Naive thymus-derived CD4-positive, alpha-beta T cell (primary cell): ENCODE measurements at regions not wholly inside any gene's neighbourhood (a gene's known extent, or its start where the extent isn't known, plus 50 kb on each side); places are given as distances from the start of the nearest gene placed in this dataset.

Experiments
- ATAC-seq: fragments of 150-1000 bp; cut with Tn5 transposase; 2 replicates; pipeline ENCODE4 v1.10.0; 2021; ENCODE audit warnings: mild to moderate bottlenecking, moderate library complexity
- CTCF ChIA-PET: fragments of 350-600 bp; sonication (Branson Sonifier 250); formaldehyde crosslinking; loops from one replicate; lab custom pipeline; 2021; ENCODE audit warnings: antibody characterized with exemption; lab: Charles Lee
- POLR2A ChIA-PET: fragments of 350-600 bp; sonication (Branson Sonifier 250); formaldehyde crosslinking; loops from one replicate; lab custom pipeline; 2021; ENCODE audit warnings: antibody characterized with exemption, inconsistent platforms; lab: Charles Lee
- DNase-seq, 9 donors: peaks; one replicate each; pipeline versions ENCODE4 v3.0.0 to v3.0.0-alpha.2; 2020 to 2022; ENCODE audit warnings: mixed read lengths in 1 of 9
- H3K27ac ChIP-seq: one replicate; pipeline ENCODE4 v1.7.0; 2013; ENCODE audit warnings: mild to moderate bottlenecking, low read depth, low read length, moderate library complexity
- H3K27me3 ChIP-seq, 2 donors: one replicate each; pipeline ENCODE4 v1.7.0; 2013; ENCODE audit warnings: low read length in 2 of 2, mild to moderate bottlenecking in 2 of 2, moderate library complexity in 2 of 2; ENCODE audit not compliant: control insufficient read depth in 2 of 2, insufficient read depth in 2 of 2
- H3K36me3 ChIP-seq, 3 experiments: 1 replicate in 2 of 3; 2 replicates in 1 of 3; pipeline ENCODE4 v1.7.0; 2013; ENCODE audit warnings: low read length in 3 of 3, mild to moderate bottlenecking in 3 of 3, moderate library complexity in 1 of 3; ENCODE audit not compliant: insufficient read depth in 3 of 3, control insufficient read depth in 2 of 3
- H3K4me1 ChIP-seq, 2 donors: one replicate each; pipeline ENCODE4 v1.7.0; 2013; ENCODE audit warnings: low read length in 2 of 2, mild to moderate bottlenecking in 2 of 2, moderate library complexity in 1 of 2; ENCODE audit not compliant: control insufficient read depth in 2 of 2, insufficient read depth in 2 of 2
- H3K4me3 ChIP-seq: 2 replicates; pipeline ENCODE4 v1.7.0; 2013; ENCODE audit warnings: mild to moderate bottlenecking, low read length
- H3K9me3 ChIP-seq, 3 experiments: 1 replicate in 2 of 3; 2 replicates in 1 of 3; pipeline ENCODE4 v1.7.0; 2013; ENCODE audit warnings: low read length in 3 of 3; ENCODE audit not compliant: control insufficient read depth in 2 of 3
- H3K27ac Mint-ChIP-seq, 9 donors: one replicate each; pipeline ENCODE4 v1.8.0; 2020 to 2022; ENCODE audit warnings: mixed read lengths in 9 of 9, mild to moderate bottlenecking in 8 of 9, moderate library complexity in 5 of 9, inconsistent platforms in 2 of 9
- H3K27me3 Mint-ChIP-seq, 5 donors: one replicate each; pipeline ENCODE4 v1.8.0; 2021 to 2022; ENCODE audit warnings: mixed read lengths in 5 of 5, mild to moderate bottlenecking in 1 of 5
- H3K36me3 Mint-ChIP-seq, 5 donors: one replicate each; pipeline ENCODE4 v1.8.0; 2020 to 2022; ENCODE audit warnings: mixed read lengths in 5 of 5, mild to moderate bottlenecking in 3 of 5, inconsistent platforms in 1 of 5
- H3K4me1 Mint-ChIP-seq, 7 donors: one replicate each; pipeline ENCODE4 v1.8.0; 2020 to 2022; ENCODE audit warnings: mixed read lengths in 7 of 7, mild to moderate bottlenecking in 3 of 7, inconsistent platforms in 1 of 7
- H3K4me3 Mint-ChIP-seq, 10 donors: one replicate each; pipeline ENCODE4 v1.8.0; 2020 to 2022; ENCODE audit warnings: mild to moderate bottlenecking in 10 of 10, mixed read lengths in 10 of 10, moderate library complexity in 6 of 10, inconsistent platforms in 2 of 10
- H3K9me3 Mint-ChIP-seq, 11 donors: one replicate each; pipeline ENCODE4 v1.8.0; 2020 to 2022; ENCODE audit warnings: mixed read lengths in 11 of 11, mild to moderate bottlenecking in 4 of 11, inconsistent platforms in 1 of 11, moderate library complexity in 1 of 11
- intact Hi-C, 2 donors: fragments of 100-400 bp; cut with micrococcal nuclease; formaldehyde crosslinking; loops; one replicate each; pipeline ENCODE4 v1.15.1; 2023

- Mint-ChIP-seq H3K36me3 (peaks cover 0 to 4% (median 0%) of the 10 kb centered on the region in 5 donors), H3K9me3 (peaks cover 2 to 17% (median 7%) of the 10 kb centered on the region in 11 donors), H3K27ac (no peak overlapping the region), H3K4me1 (no peaks in the 10 kb centered on the region), H3K4me3 (no peak overlapping the region), H3K27me3 (no peaks in the 10 kb centered on the region)
- POLR2A ChIA-PET, result no interaction called here
- H3K4me3 ChIP-seq, result no peak overlapping the region
- no peaks in the 10 kb centered on the region for H3K4me1 ChIP-seq
- no peaks in the 10 kb centered on the region for H3K9me3 ChIP-seq
- no peak for ATAC-seq
- no peak for DNase-seq
- H3K27ac ChIP-seq, result no peak overlapping the region
- intact Hi-C loops, result no loop called here
- CTCF ChIA-PET, result no interaction called here
- no peaks in the 10 kb centered on the region for H3K27me3 ChIP-seq
- H3K36me3 ChIP-seq, result no peaks in the 10 kb centered on the region
Measured at GRCh38 chr20:7199861-7200260, 432.4 kb downstream of the BMP2 start.

DNA sequence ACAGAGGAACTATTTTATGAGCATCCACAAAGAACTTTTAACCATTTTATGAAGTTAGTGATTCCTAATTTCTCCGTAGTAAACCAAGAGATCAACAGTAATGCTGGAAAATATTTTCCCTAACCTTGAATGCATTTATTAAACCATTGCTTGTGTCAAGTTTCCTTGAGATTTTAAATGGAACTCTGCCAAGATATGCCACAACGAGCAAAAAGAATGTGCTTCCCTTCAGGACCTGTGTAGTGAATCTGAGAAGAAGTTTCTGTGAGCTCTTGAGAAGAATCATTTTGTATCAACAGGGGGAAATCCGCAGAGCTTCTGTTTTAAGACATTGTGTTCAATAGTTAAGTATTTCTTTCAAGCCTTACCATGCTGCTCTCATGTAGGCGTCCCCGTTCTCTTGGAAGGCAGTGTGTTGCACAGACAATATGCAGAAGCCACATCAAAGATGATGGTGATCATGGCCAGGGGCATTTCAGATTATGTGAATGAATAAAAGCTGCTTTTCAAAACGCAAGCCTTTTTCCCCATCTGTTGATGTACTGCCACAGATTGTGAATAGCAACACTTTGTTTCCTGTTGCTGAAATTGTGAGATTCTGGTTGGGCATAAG is 439.8 kb downstream of the BMP2 start:
- H3K27ac Mint-ChIP-seq, result no peak overlapping the region
- ChIA-PET CTCF (no interaction called here), POLR2A (no interaction called here)
- DNase-seq (no peak), ATAC-seq (no peak)
- H3K4me3 Mint-ChIP-seq, result no peak overlapping the region
- H3K9me3 Mint-ChIP-seq, result peaks cover 0 to 36% (median 5%) of the 10 kb centered on the region in 11 donors
- Histone ChIP-seq H3K27ac (no peak overlapping the region), H3K4me1 (no peaks in the 10 kb centered on the region), H3K4me3 (no peak overlapping the region), H3K27me3 (no peaks in the 10 kb centered on the region), H3K9me3 (no peaks in the 10 kb centered on the region), H3K36me3 (no peaks in the 10 kb centered on the region)
- H3K36me3 Mint-ChIP-seq, result peaks cover 0 to 4% (median 0%) of the 10 kb centered on the region in 5 donors
- no peaks in the 10 kb centered on the region for H3K27me3 Mint-ChIP-seq
- no peaks in the 10 kb centered on the region for H3K4me1 Mint-ChIP-seq
- intact Hi-C loops, result no loop called here

- Mint-ChIP-seq H3K36me3 (no peaks in the 10 kb centered on the region), H3K27me3 (no peaks in the 10 kb centered on the region), H3K4me3 (no peak overlapping the region), H3K27ac (no peak overlapping the region), H3K4me1 (no peaks in the 10 kb centered on the region), H3K9me3 (peaks cover 0 to 40% (median 5%) of the 10 kb centered on the region in 11 donors)
- H3K4me1 ChIP-seq, result no peaks in the 10 kb centered on the region
- DNase-seq (no peak), ATAC-seq (no peak)
- no peaks in the 10 kb centered on the region for H3K27me3 ChIP-seq
- H3K4me3 ChIP-seq, result no peak overlapping the region
- ChIA-PET CTCF (no interaction called here), POLR2A (no interaction called here)
- intact Hi-C loops, result no loop called here
- no peaks in the 10 kb centered on the region for H3K36me3 ChIP-seq
- H3K9me3 ChIP-seq, result no peaks in the 10 kb centered on the region
- H3K27ac ChIP-seq, result no peak overlapping the region
Measured at GRCh38 chr20:7210910-7211309, 443.4 kb downstream of the BMP2 start.

GRCh38 chr20:7214081-7214740 is 446.7 kb downstream of the BMP2 start:
- H3K4me3 Mint-ChIP-seq, result no peak overlapping the region
- H3K27me3 ChIP-seq, result no peaks in the 10 kb centered on the region
- peaks cover 0 to 26% (median 0%) of the 10 kb centered on the region in 11 donors for H3K9me3 Mint-ChIP-seq
- no peak overlapping the region for H3K27ac Mint-ChIP-seq
- POLR2A ChIA-PET, result no interaction called here
- no peaks in the 10 kb centered on the region for H3K36me3 ChIP-seq
- no peaks in the 10 kb centered on the region for H3K4me1 ChIP-seq
- H3K4me1 Mint-ChIP-seq, result no peaks in the 10 kb centered on the region
- no peak for DNase-seq
- no peak overlapping the region for H3K27ac ChIP-seq
- CTCF ChIA-PET, result no interaction called here
- no peak for ATAC-seq
- H3K9me3 ChIP-seq, result no peaks in the 10 kb centered on the region
- H3K36me3 Mint-ChIP-seq, result no peaks in the 10 kb centered on the region
- H3K4me3 ChIP-seq, result no peak overlapping the region
- H3K27me3 Mint-ChIP-seq, result no peaks in the 10 kb centered on the region
- intact Hi-C loops, result no loop called here

- Mint-ChIP-seq H3K9me3 (peaks cover 0 to 22% (median 6%) of the 10 kb centered on the region in 11 donors), H3K27ac (no peak overlapping the region), H3K4me1 (no peaks in the 10 kb centered on the region), H3K4me3 (no peak overlapping the region), H3K27me3 (no peaks in the 10 kb centered on the region), H3K36me3 (no peaks in the 10 kb centered on the region)
- H3K4me3 ChIP-seq, result no peak overlapping the region
- no peaks in the 10 kb centered on the region for H3K4me1 ChIP-seq
- H3K9me3 ChIP-seq, result no peaks in the 10 kb centered on the region
- H3K27me3 ChIP-seq, result no peaks in the 10 kb centered on the region
- ChIA-PET POLR2A (no interaction called here), CTCF (no interaction called here)
- H3K27ac ChIP-seq, result no peak overlapping the region
- no peaks in the 10 kb centered on the region for H3K36me3 ChIP-seq
- ATAC-seq, result no peak
- intact Hi-C loops, result no loop called here
- no peak for DNase-seq
Measured at GRCh38 chr20:7217606-7218005, 450.1 kb downstream of the BMP2 start.

DNA sequence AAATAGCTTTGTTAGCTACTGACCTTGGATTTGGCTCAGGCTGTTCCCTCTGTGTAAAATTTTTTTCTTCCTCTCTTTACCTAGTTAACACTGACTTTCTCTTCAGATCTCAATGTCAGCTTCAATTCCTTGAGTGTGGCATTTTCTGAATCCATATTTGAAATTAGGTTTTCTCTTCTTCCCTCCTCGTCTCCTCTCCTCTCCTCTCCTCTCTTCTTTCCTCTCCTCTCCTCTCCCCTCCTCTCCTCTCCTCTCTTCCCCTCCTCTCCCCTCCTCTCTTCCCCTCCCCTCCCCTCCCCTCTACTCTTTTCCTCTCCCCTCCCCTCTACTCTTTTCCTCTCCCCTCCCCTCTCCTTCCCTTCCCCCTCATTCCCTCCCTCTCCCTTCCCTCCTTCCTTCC is 453.3 kb downstream of the BMP2 start:
- no peak overlapping the region for H3K4me3 ChIP-seq
- ChIA-PET POLR2A (no interaction called here), CTCF (interaction anchor here (0.5 kb wide), 1 partner anchor 1015 kb away, joined by 3 read pairs; no protein-coding TSS in a partner anchor)
- H3K9me3 ChIP-seq, result no peaks in the 10 kb centered on the region
- no peak overlapping the region for H3K4me3 Mint-ChIP-seq
- DNase-seq (no peak), ATAC-seq (no peak)
- H3K27ac ChIP-seq, result no peak overlapping the region
- H3K4me1 Mint-ChIP-seq, result no peaks in the 10 kb centered on the region
- peaks cover 2 to 26% (median 10%) of the 10 kb centered on the region in 11 donors for H3K9me3 Mint-ChIP-seq
- intact Hi-C loops, result no loop called here
- no peaks in the 10 kb centered on the region for H3K36me3 ChIP-seq
- H3K27me3 ChIP-seq, result no peaks in the 10 kb centered on the region
- H3K27ac Mint-ChIP-seq, result no peak overlapping the region
- peaks cover 0 to 2% (median 0%) of the 10 kb centered on the region in 5 donors for H3K36me3 Mint-ChIP-seq
- H3K4me1 ChIP-seq, result no peaks in the 10 kb centered on the region
- H3K27me3 Mint-ChIP-seq, result no peaks in the 10 kb centered on the region

DNA sequence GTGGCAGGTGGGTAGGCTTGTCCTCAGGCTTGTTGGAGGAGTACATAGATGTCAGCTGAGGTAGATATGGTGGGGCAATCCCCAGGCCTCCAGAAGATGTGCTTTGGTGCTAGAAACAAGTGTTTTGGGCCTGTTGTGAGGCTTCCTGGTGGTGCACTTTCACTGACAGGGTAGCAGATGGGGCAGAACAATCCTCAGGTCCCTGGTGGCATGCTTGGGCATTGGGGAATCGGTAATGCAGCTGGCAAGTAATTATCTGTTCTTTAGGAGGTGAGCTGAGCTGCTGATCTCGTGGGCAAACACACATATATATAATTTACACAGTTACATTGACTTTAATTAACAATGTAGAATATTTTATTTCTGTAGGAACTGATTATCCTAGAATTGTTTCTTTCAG is 458.7 kb downstream of the BMP2 start:
- H3K27me3 ChIP-seq, result no peaks in the 10 kb centered on the region
- peaks cover 0 to 26% (median 9%) of the 10 kb centered on the region in 11 donors for H3K9me3 Mint-ChIP-seq
- H3K36me3 ChIP-seq, result no peaks in the 10 kb centered on the region
- peaks cover 0 to 3% (median 0%) of the 10 kb centered on the region in 5 donors for H3K36me3 Mint-ChIP-seq
- ATAC-seq (no peak), DNase-seq (no peak)
- H3K4me3 ChIP-seq, result no peak overlapping the region
- H3K4me1 Mint-ChIP-seq, result no peaks in the 10 kb centered on the region
- H3K27ac ChIP-seq, result no peak overlapping the region
- H3K27ac Mint-ChIP-seq, result no peak overlapping the region
- no peaks in the 10 kb centered on the region for H3K9me3 ChIP-seq
- H3K4me3 Mint-ChIP-seq, result no peak overlapping the region
- ChIA-PET POLR2A (no interaction called here), CTCF (no interaction called here)
- intact Hi-C loops, result no loop called here
- H3K27me3 Mint-ChIP-seq, result no peaks in the 10 kb centered on the region
- no peaks in the 10 kb centered on the region for H3K4me1 ChIP-seq
